Colonic mucosa (tissue), 4 donors: ENCODE measurements at regions not wholly inside any gene's neighbourhood (a gene's known extent, or its start where the extent isn't known, plus 50 kb on each side); places are given as distances from the start of the nearest gene placed in this dataset.

Source experiments
- DNase-seq: peaks from one replicate; pipeline ENCODE4 v3.0.0-alpha.2; 2020
- H3K27ac ChIP-seq: fragments of 200-600 bp; one replicate; pipeline ENCODE4 v1.8.0; 2021
- H3K27me3 ChIP-seq: fragments of 200-600 bp; one replicate; pipeline ENCODE4 v1.8.0; 2021
- H3K36me3 ChIP-seq: fragments of 200-600 bp; one replicate; pipeline ENCODE4 v1.8.0; 2021
- H3K4me1 ChIP-seq: fragments of 200-600 bp; one replicate; pipeline ENCODE4 v1.8.0; 2021; ENCODE audit warnings: mild to moderate bottlenecking
- H3K4me3 ChIP-seq: fragments of 200-600 bp; one replicate; pipeline ENCODE4 v1.8.0; 2021
- H3K9ac ChIP-seq, 2 donors: one replicate each; pipeline ENCODE4 v1.7.0; 2013; ENCODE audit warnings: control low read depth in 2 of 2, low read depth in 2 of 2, low read length in 2 of 2
- H3K9me3 ChIP-seq: fragments of 200-600 bp; one replicate; pipeline ENCODE4 v1.8.0; 2021
- intact Hi-C: fragments of 100-400 bp; cut with DNase I; formaldehyde crosslinking; loops from one replicate; pipeline ENCODE4 v1.14.1; 2022
- TF ChIP-seq, protein P1 (sequence below): fragments of 200-600 bp; IDR thresholded peaks from one replicate; pipeline ENCODE4 v1.8.0; 2022; ENCODE audit warnings: antibody characterized with exemption, mild to moderate bottlenecking
- donor health status: healthy.
- donor health status: DM: no; HTN: no; CAD: no.
- donor health status: DM: no; HTN: no; CAD: no.

- no peak for DNase-seq
- Histone ChIP-seq H3K36me3 (no peaks in the 10 kb centered on the region), H3K9ac (no peak overlapping the region), H3K27ac (no peak overlapping the region), H3K27me3 (no peaks in the 10 kb centered on the region), H3K4me3 (no peak overlapping the region), H3K9me3 (no peaks in the 10 kb centered on the region), H3K4me1 (no peaks in the 10 kb centered on the region)
- TF ChIP-seq, protein P1, sequence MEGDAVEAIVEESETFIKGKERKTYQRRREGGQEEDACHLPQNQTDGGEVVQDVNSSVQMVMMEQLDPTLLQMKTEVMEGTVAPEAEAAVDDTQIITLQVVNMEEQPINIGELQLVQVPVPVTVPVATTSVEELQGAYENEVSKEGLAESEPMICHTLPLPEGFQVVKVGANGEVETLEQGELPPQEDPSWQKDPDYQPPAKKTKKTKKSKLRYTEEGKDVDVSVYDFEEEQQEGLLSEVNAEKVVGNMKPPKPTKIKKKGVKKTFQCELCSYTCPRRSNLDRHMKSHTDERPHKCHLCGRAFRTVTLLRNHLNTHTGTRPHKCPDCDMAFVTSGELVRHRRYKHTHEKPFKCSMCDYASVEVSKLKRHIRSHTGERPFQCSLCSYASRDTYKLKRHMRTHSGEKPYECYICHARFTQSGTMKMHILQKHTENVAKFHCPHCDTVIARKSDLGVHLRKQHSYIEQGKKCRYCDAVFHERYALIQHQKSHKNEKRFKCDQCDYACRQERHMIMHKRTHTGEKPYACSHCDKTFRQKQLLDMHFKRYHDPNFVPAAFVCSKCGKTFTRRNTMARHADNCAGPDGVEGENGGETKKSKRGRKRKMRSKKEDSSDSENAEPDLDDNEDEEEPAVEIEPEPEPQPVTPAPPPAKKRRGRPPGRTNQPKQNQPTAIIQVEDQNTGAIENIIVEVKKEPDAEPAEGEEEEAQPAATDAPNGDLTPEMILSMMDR: no peak
- intact Hi-C loops: no loop called here
These were observed 172.4 kb upstream of the CXCR4 start for GRCh38 chr2:136290326-136290725.

DNA sequence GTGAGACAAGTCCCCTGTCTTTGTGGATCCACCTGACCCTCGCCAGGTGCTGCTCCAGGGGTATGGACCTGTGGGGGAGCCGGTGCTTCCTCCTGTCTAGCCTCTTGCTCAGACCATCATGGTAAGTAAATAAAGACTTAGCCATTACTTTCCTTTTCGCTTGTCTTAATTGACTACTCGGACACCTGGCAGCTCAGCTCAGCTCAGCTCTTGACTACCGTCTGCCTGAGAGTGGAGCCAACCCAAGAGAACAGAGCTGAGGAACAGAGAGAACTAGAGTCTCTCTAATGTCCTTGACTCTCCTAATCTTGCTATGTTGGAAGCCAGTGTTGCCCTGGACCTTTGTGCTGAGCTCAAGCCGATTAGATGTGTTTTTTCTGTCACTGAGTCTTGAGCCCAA is 170.3 kb upstream of the CXCR4 start:
- no peaks in the 10 kb centered on the region for H3K36me3 ChIP-seq
- TF ChIP-seq, protein P1: no peak
- DNase-seq: no peak
- H3K27ac ChIP-seq: no peak overlapping the region
- no peak overlapping the region for H3K9ac ChIP-seq
- H3K4me3 ChIP-seq: no peak overlapping the region
- intact Hi-C loops: no loop called here
- H3K27me3 ChIP-seq: no peaks in the 10 kb centered on the region
- H3K9me3 ChIP-seq: no peaks in the 10 kb centered on the region
- H3K4me1 ChIP-seq: no peaks in the 10 kb centered on the region

DNA sequence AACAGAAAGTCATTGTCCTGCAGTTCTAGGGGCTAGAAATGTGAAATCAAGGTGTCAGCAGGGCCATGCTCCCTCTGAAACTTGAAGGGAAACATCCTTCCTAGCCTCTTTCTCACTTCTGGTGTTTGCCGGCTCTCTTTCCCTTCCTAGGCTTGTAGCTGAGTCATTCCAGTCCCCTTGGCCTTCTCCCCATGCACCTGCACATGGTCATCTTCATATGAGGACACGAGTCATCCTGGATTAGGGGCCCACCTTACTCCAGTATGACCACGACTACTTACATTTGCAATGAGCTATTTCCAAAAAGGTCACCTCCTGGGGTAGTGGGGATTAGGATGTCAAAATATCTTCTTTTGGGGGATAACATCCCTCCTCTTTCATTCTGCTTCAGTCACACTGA is 168.5 kb upstream of the CXCR4 start:
- no peak for DNase-seq
- H3K9ac ChIP-seq: no peak overlapping the region
- no peaks in the 10 kb centered on the region for H3K4me1 ChIP-seq
- no peak overlapping the region for H3K4me3 ChIP-seq
- intact Hi-C loops: no loop called here
- TF ChIP-seq, protein P1: no peak
- H3K36me3 ChIP-seq: no peaks in the 10 kb centered on the region
- H3K27ac ChIP-seq: no peak overlapping the region
- H3K27me3 ChIP-seq: no peaks in the 10 kb centered on the region
- no peaks in the 10 kb centered on the region for H3K9me3 ChIP-seq

DNA sequence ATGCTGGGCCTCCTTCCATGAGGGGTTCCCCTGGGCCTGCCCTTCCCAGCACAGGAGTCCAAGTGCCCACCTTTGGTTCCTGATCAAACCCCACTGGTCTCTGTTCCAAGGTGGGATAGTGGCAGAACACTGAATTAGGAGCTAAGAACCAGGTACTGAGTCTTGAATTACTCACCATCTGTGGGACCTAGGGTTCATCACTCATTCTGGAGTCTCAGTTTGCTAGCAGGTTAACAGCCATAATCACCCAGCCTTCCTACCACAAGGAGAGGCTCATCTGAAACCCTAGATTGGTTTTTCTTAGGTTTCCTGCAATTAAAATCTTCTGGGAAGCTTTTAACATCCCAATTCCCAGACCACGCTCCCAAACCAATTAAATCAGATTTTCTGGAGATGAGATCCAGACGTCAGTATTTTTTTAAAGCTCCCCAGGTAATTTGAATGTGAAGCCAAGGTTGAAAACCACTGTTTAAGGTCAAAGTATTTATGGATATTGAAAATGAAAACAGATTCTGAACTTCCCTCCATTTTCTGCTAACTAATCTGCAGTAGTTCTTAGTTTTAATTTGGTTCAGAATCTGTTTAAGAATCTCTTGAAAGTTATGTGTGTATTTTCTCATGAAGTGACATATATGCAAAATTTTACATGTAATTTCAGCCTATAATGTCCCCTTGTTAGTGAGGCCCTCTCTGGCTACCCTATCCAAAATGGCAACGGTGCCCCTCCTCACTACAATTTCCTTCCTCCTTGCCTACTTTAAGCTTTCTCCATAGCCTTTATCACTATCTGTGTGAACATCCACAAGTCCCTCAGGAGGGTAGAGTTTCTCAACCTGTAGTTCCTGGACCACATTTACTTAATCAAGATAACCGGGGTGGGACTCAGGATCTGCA is 166.5 kb upstream of the CXCR4 start:
- no peaks in the 10 kb centered on the region for H3K9me3 ChIP-seq
- TF ChIP-seq, protein P1: no peak

GRCh38 chr2:136282251-136282650 is 164.3 kb upstream of the CXCR4 start:
- intact Hi-C loops: no loop called here
- no peaks in the 10 kb centered on the region for H3K4me1 ChIP-seq

More for the DNA sequence above, 166.5 kb upstream of the CXCR4 start:
- Histone ChIP-seq H3K4me1 (no peaks in the 10 kb centered on the region), H3K9ac (no peak overlapping the region), H3K27ac (no peak overlapping the region), H3K36me3 (no peaks in the 10 kb centered on the region), H3K27me3 (no peaks in the 10 kb centered on the region), H3K4me3 (no peak overlapping the region)
- intact Hi-C loops: no loop called here
- DNase-seq: no peak

More at GRCh38 chr2:136282251-136282650, 164.3 kb upstream of the CXCR4 start:
- TF ChIP-seq, protein P1: no peak
- Histone ChIP-seq H3K4me3 (no peak overlapping the region), H3K9ac (no peak overlapping the region), H3K9me3 (no peaks in the 10 kb centered on the region), H3K27ac (no peak overlapping the region), H3K36me3 (no peaks in the 10 kb centered on the region), H3K27me3 (no peaks in the 10 kb centered on the region)
- no peak for DNase-seq
